ENCODE measurements at regions not wholly inside any gene's neighbourhood (a gene's known extent, or its start where the extent isn't known, plus 50 kb on each side); places are given as distances from the start of the nearest gene placed in this dataset.
"Not testable (repeated sequence)": the region's sequence is repeated elsewhere in the genome, so short reads cannot be mapped to it uniquely, and the experiment has no call there.

GRCh38 chr6:28673787-28674671 is 148.3 kb downstream of the GPX5 start:
- Mint-ChIP-seq H3K27ac (no peak overlapping the region), H3K27me3 (ENCODE audit: insufficient read depth) (peaks cover 6% of the 10 kb centered on the region)

GRCh38 chr6:28675600-28675999 is 149.9 kb downstream of the GPX5 start:
- Mint-ChIP-seq H3K27me3 (ENCODE audit: insufficient read depth) (peaks cover 6% of the 10 kb centered on the region), H3K4me1 (ENCODE audit: low read depth) (peaks cover 10% of the 10 kb centered on the region), H3K4me3 (no peak overlapping the region), H3K36me3 (ENCODE audit: low read depth) (no peaks in the 10 kb centered on the region), H3K27ac (no peak overlapping the region), H3K9me3 (no peaks in the 10 kb centered on the region)
- no peak for TF ChIP-seq CTCF (IDR thresholded peaks at IDR 0.05)
- DNase-seq, result no peak

More at GRCh38 chr6:28673787-28674671, 148.3 kb downstream of the GPX5 start:
- peak overlapping the region; percentile 90 for H3K4me3 Mint-ChIP-seq
- no peaks in the 10 kb centered on the region for H3K36me3 Mint-ChIP-seq (ENCODE audit: low read depth)
- H3K4me1 Mint-ChIP-seq (ENCODE audit: low read depth), result peaks cover 10% of the 10 kb centered on the region
- peak; percentile 67 for DNase-seq
- no peak for TF ChIP-seq CTCF (IDR thresholded peaks at IDR 0.05)
- H3K9me3 Mint-ChIP-seq, result no peaks in the 10 kb centered on the region

GRCh38 chr6:28682542-28682941 is 156.9 kb downstream of the GPX5 start:
- Mint-ChIP-seq H3K36me3 (ENCODE audit: low read depth) (no peaks in the 10 kb centered on the region), H3K4me3 (no peak overlapping the region), H3K27me3 (ENCODE audit: insufficient read depth) (peaks cover 7% of the 10 kb centered on the region), H3K4me1 (ENCODE audit: low read depth) (peaks cover 18% of the 10 kb centered on the region), H3K9me3 (no peaks in the 10 kb centered on the region), H3K27ac (no peak overlapping the region)
- DNase-seq, result no peak
- TF ChIP-seq CTCF (IDR thresholded peaks at IDR 0.05), result no peak

- Mint-ChIP-seq H3K4me3 (peak overlapping the region; percentile 16; the same call in 1 of the 2 replicates), H3K4me1 (ENCODE audit: low read depth) (peaks cover 18% of the 10 kb centered on the region), H3K27me3 (ENCODE audit: insufficient read depth) (peaks cover 12% of the 10 kb centered on the region)
- H3K27ac Mint-ChIP-seq; DNase-seq; H3K9me3 Mint-ChIP-seq; H3K36me3 Mint-ChIP-seq (ENCODE audit: low read depth): not testable (repeated sequence)
These were observed 157.4 kb downstream of the GPX5 start for GRCh38 chr6:28682956-28683685.

GRCh38 chr6:28683945-28684538 is 158.4 kb downstream of the GPX5 start:
- no peaks in the 10 kb centered on the region for H3K9me3 Mint-ChIP-seq
- H3K4me1 Mint-ChIP-seq (ENCODE audit: low read depth), result peaks cover 18% of the 10 kb centered on the region
- peak; percentile 85 for TF ChIP-seq CTCF (IDR thresholded peaks at IDR 0.05)
- peaks cover 13% of the 10 kb centered on the region for H3K27me3 Mint-ChIP-seq (ENCODE audit: insufficient read depth)
- no peaks in the 10 kb centered on the region for H3K36me3 Mint-ChIP-seq (ENCODE audit: low read depth)
- peak overlapping the region; percentile 11 for H3K4me3 Mint-ChIP-seq
- no peak overlapping the region for H3K27ac Mint-ChIP-seq
- peak; percentile 60 for DNase-seq

- not testable (repeated sequence) for DNase-seq; H3K27ac Mint-ChIP-seq; H3K9me3 Mint-ChIP-seq; H3K36me3 Mint-ChIP-seq (ENCODE audit: low read depth)
- H3K4me1 Mint-ChIP-seq (ENCODE audit: low read depth), result peaks cover 18% of the 10 kb centered on the region
- peaks cover 20% of the 10 kb centered on the region for H3K27me3 Mint-ChIP-seq (ENCODE audit: insufficient read depth)
- H3K4me3 Mint-ChIP-seq, result peak overlapping the region; percentile 62
These were observed 160.3 kb downstream of the GPX5 start for GRCh38 chr6:28685960-28686359.
